ENCODE measurements at regions not wholly inside any gene's neighbourhood (a gene's known extent, or its start where the extent isn't known, plus 50 kb on each side); places are given as distances from the start of the nearest gene placed in this dataset.

DNA sequence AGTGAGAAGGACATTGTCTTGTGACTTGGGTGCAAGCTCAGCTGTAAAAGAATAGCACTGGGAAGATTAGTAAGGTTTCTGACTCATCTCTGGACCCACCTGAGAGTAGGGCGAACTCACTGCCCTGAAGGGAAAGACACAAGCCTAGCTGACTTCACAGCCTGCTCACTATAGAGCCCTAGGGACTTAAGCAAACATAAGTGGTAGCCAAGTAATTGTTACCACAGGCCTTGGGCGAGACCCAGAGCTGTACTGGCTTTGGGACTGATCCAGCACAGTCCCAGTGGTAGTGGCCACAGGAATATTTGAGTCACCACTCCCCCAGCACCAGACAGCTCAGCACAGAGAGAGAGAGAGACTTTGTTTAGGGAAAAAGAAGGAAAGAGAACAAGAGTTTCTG lies 429.9 kb downstream of the TBL1XR1 start:
- peaks cover 61% of the 10 kb centered on the region for H3K9me3 Mint-ChIP-seq
- TF ChIP-seq ZBTB21 (CRISPR knock-in tag; IDR thresholded peaks at IDR 0.05; ENCODE audit: borderline replicate concordance) (no peak), ZBTB43 (CRISPR knock-in tag; IDR thresholded peaks at IDR 0.05) (no peak), ZNF425 (CRISPR knock-in tag; conservative IDR thresholded peaks at IDR 0.05) (no peak), ERG (CRISPR knock-in tag; IDR thresholded peaks at IDR 0.05) (no peak), ZSCAN18 (CRISPR knock-in tag; IDR thresholded peaks at IDR 0.05) (no peak)
- DNase-seq (ENCODE audit: low spot score) (no peak), ATAC-seq (no peak)
- CTCF ChIA-PET: no interaction called here
- H3K36me3 Mint-ChIP-seq: peaks cover 33% of the 10 kb centered on the region
- H3K4me3 Mint-ChIP-seq: no peak overlapping the region
- H3K27me3 Mint-ChIP-seq (ENCODE audit: low read depth): no peaks in the 10 kb centered on the region
- no peak overlapping the region for H3K27ac Mint-ChIP-seq
- no peaks in the 10 kb centered on the region for H3K4me1 Mint-ChIP-seq
- POLR2A ChIA-PET: no interaction called here

- Mint-ChIP-seq H3K4me1 (no peaks in the 10 kb centered on the region), H3K36me3 (peaks cover 28% of the 10 kb centered on the region), H3K27ac (no peak overlapping the region), H3K9me3 (peaks cover 56% of the 10 kb centered on the region), H3K4me3 (no peak overlapping the region), H3K27me3 (ENCODE audit: low read depth) (no peaks in the 10 kb centered on the region)
- DNase-seq (ENCODE audit: low spot score) (no peak), ATAC-seq (no peak)
- ChIA-PET POLR2A (no interaction called here), CTCF (no interaction called here)
- TF ChIP-seq, protein P1, sequence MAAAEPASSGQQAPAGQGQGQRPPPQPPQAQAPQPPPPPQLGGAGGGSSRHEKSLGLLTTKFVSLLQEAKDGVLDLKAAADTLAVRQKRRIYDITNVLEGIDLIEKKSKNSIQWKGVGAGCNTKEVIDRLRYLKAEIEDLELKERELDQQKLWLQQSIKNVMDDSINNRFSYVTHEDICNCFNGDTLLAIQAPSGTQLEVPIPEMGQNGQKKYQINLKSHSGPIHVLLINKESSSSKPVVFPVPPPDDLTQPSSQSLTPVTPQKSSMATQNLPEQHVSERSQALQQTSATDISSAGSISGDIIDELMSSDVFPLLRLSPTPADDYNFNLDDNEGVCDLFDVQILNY (CRISPR knock-in tag; IDR thresholded peaks at IDR 0.05): no peak
- TF ChIP-seq, protein P2, sequence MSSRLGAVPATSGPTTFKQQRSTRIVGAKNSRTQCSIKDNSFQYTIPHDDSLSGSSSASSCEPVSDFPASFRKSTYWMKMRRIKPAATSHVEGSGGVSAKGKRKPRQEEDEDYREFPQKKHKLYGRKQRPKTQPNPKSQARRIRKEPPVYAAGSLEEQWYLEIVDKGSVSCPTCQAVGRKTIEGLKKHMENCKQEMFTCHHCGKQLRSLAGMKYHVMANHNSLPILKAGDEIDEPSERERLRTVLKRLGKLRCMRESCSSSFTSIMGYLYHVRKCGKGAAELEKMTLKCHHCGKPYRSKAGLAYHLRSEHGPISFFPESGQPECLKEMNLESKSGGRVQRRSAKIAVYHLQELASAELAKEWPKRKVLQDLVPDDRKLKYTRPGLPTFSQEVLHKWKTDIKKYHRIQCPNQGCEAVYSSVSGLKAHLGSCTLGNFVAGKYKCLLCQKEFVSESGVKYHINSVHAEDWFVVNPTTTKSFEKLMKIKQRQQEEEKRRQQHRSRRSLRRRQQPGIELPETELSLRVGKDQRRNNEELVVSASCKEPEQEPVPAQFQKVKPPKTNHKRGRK (CRISPR knock-in tag; IDR thresholded peaks at IDR 0.05; ENCODE audit: borderline replicate concordance): no peak
- TF ChIP-seq ZBTB21 (CRISPR knock-in tag; IDR thresholded peaks at IDR 0.05; ENCODE audit: borderline replicate concordance) (no peak), JAZF1 (CRISPR knock-in tag; IDR thresholded peaks at IDR 0.05) (no peak), CDX4 (CRISPR knock-in tag; IDR thresholded peaks at IDR 0.05; ENCODE audit: borderline replicate concordance) (no peak), ZNF671 (CRISPR knock-in tag; IDR thresholded peaks at IDR 0.05) (no peak), NFE2L1 (CRISPR knock-in tag; IDR thresholded peaks at IDR 0.05) (no peak), ZNF121 (CRISPR knock-in tag; IDR thresholded peaks at IDR 0.05) (no peak), IRF2 (CRISPR knock-in tag; IDR thresholded peaks at IDR 0.05; ENCODE audit: borderline replicate concordance, low read depth) (no peak), NR2C2 (CRISPR knock-in tag; IDR thresholded peaks at IDR 0.05) (no peak), PRRX2 (CRISPR knock-in tag; IDR thresholded peaks at IDR 0.05) (no peak), ARID4B (CRISPR knock-in tag; IDR thresholded peaks at IDR 0.05; ENCODE audit: borderline replicate concordance) (no peak), FOXK1 (CRISPR knock-in tag; IDR thresholded peaks at IDR 0.05) (no peak), SOX15 (CRISPR knock-in tag; IDR thresholded peaks at IDR 0.05) (no peak), ETV6 (CRISPR knock-in tag; IDR thresholded peaks at IDR 0.05) (no peak)
- TF ChIP-seq, protein P3, sequence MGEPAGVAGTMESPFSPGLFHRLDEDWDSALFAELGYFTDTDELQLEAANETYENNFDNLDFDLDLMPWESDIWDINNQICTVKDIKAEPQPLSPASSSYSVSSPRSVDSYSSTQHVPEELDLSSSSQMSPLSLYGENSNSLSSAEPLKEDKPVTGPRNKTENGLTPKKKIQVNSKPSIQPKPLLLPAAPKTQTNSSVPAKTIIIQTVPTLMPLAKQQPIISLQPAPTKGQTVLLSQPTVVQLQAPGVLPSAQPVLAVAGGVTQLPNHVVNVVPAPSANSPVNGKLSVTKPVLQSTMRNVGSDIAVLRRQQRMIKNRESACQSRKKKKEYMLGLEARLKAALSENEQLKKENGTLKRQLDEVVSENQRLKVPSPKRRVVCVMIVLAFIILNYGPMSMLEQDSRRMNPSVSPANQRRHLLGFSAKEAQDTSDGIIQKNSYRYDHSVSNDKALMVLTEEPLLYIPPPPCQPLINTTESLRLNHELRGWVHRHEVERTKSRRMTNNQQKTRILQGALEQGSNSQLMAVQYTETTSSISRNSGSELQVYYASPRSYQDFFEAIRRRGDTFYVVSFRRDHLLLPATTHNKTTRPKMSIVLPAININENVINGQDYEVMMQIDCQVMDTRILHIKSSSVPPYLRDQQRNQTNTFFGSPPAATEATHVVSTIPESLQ (CRISPR knock-in tag; IDR thresholded peaks at IDR 0.05): no peak
These were observed 430.4 kb downstream of the TBL1XR1 start for GRCh38 chr3:176766862-176767261.

Data from WTC11 (cell line).